Activated CD4-positive, alpha-beta T cell treated with anti-CD3 and anti-CD28 coated beads, Interleukin-2, amount 50 U/mL, for 16 hours (primary cell): ENCODE measurements at regions not wholly inside any gene's neighbourhood (a gene's known extent, or its start where the extent isn't known, plus 50 kb on each side); places are given as distances from the start of the nearest gene placed in this dataset.
"Not testable (repeated sequence)": the region's sequence is repeated elsewhere in the genome, so short reads cannot be mapped to it uniquely, and the experiment has no call there.

Source experiments
- DNase-seq: peaks from one replicate; pipeline ENCODE4 v3.0.0-alpha.2; 2020

GRCh38 chr12:73057428-73057827 lies 785.3 kb downstream of the TRHDE start:
- DNase-seq, result no peak

GRCh38 chr12:73065913-73066312 lies 793.7 kb downstream of the TRHDE start:
- DNase-seq, result no peak

- DNase-seq, result no peak
These were observed 795.4 kb downstream of the TRHDE start for GRCh38 chr12:73067616-73068015.

DNA sequence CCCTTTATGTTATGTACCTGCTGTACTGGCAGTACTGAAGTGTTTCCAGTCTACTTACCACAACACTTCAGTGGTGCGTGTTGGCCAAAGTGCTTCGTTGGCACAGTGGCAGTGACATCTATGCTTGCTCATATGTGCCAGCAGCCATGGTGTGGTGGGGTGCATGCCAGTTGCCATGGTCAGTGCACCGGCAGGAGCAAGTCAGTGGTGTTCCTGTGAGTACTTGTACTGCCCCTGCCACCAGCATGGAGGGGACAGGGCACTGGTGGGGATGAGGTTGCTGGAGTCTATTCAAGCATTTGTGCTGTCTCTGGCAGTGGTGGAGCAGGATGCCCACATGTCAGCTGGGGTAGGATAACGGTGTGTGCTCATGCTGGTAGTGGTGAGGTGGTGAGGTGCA lies 800.0 kb downstream of the TRHDE start:
- no peak for DNase-seq

- no peak for DNase-seq
These were observed 804.6 kb downstream of the TRHDE start for GRCh38 chr12:73076760-73077159.

DNA sequence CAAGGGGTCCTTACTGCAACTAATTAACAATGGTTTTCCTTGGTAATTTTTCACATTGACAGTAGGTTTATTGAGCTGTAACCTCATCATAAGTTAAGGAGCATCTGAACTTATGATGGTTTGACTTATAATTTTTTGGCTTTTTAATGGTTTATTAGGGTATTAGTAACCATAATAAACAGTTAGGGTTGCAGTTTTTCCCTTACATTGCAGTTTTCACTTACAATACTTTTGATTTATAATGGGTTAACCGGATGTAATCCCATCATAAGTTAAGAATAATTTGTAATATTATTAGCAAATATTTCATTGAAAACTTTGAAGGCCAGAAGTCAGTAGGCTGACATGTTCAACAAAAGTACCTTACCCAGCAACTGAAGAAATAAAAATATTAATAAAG lies 811.6 kb downstream of the TRHDE start:
- DNase-seq, result no peak

GRCh38 chr12:73106296-73106695 lies 834.1 kb downstream of the TRHDE start:
- no peak for DNase-seq

- no peak for DNase-seq
These were observed 834.7 kb downstream of the TRHDE start for GRCh38 chr12:73106896-73107295.

DNA sequence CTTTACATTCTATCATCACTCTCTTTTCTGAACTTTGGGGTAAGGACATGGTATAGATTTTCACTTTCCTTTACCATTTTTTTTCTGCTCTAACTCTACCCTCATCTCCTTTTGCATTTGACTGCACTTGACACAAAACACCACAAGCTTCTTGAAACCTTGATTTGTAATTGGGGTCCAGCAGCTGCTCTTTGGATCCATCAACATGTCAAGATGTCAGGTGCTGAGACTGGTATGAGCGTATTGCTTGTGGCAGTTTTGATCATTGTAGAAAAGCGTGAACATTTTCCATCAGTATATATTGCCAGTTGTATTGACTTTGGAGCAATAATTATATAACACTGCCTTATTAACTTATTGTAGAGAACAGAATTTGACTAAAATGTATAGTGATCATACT lies 838.6 kb downstream of the TRHDE start:
- no peak for DNase-seq

GRCh38 chr12:73112035-73112816 lies 840.1 kb downstream of the TRHDE start:
- no peak for DNase-seq

GRCh38 chr12:73124480-73124879 lies 852.3 kb downstream of the TRHDE start:
- DNase-seq, result no peak

DNA sequence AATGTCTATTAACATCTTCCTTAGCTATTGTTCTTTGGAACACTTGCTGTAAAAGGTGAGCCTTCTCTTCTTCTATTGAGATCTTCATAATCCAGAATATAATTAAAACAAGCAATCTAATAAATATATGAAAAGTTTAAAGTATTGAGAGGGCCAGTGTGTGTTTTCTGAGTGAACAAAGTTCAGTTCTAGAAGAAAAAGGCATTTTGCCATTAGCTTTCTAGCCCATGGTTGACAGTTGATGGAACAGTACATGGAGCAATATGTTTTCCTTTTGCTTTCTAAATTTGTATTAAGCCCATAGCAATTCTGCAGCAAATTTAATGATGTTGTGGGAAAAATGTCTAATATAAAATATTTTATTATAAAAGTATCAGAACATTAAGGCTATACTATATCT lies 853.0 kb downstream of the TRHDE start:
- no peak for DNase-seq

DNA sequence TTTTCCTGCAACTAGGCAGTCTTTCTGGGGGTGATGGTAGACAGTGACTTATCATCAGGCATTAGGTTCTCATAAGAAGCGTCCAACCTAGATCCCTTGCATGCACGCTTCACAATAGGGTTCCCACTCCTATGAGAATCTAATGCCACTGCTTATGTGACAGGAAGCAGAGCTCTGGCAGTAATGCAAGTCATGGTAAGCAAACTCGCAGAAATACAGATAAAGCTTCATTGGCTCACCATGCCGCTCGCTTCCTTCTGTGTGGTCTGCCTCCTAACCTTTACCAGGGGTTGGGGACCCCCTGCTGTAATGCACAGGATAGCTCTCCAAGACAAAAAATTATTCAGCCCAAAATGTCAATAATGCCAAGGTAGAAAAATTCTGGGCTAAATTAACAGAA lies 864.2 kb downstream of the TRHDE start:
- DNase-seq, result no peak

DNA sequence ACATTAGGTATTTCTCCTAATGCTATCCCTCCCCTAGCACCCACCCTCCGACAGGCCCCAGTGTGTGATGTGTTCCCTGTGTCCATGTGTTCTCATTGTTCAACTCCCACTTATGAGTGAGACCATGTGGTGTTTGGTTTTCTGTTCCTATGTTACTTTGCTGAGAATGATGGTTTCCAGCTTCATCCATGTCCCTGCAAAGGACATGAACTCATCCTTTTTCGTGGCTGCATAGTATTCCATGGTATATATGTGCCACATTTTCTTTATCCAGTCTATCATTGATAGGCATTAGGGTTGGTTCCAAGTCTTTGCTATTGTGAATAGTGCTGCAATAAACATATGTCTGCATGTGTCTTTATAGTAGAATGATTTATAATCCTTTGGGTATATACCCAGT lies 867.5 kb downstream of the TRHDE start:
- DNase-seq, result not testable (repeated sequence)

GRCh38 chr12:73158341-73158740 lies 886.2 kb downstream of the TRHDE start:
- DNase-seq, result no peak

DNA sequence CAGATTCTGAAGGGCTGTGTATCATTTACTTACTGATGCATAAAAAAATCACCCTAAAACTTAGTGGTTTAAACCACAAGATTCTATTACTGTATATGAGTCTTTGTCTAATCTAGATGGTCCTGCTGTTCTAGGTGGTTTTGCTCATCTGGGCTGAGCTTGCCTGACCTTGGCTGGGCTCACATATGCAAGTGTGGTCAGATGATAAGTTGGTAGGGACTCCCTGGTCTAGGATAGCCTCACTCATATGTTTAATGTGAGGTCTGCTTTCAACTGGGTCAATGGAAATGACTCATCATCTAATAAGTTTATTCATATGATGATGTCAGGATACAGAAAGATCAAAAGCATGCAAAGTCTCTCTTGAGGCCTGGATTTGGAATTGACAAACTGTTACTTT lies 887.8 kb downstream of the TRHDE start:
- no peak for DNase-seq

DNA sequence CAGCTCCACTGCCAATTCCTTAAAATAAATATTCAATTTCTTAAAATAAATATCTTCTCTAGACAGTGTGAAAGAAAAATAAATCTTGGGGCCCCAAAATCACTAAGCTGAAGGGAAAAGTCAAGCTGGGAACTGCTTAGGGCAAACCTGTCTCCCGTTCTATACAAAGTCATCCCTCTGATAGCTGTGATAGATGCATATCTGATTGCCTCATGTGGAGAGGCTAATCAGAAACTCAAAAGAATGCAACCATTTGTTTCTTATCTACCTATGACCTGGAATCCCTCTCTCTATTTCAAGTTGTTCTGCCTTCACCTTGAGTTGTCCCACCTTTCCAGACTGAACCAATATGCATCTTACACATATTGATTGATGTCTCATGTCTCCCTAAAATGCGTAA lies 889.8 kb downstream of the TRHDE start:
- no peak for DNase-seq

- no peak for DNase-seq
These were observed 908.6 kb downstream of the TRHDE start for GRCh38 chr12:73180734-73181133.

- DNase-seq, result no peak
These were observed 909.1 kb downstream of the TRHDE start for GRCh38 chr12:73181244-73181643.

DNA sequence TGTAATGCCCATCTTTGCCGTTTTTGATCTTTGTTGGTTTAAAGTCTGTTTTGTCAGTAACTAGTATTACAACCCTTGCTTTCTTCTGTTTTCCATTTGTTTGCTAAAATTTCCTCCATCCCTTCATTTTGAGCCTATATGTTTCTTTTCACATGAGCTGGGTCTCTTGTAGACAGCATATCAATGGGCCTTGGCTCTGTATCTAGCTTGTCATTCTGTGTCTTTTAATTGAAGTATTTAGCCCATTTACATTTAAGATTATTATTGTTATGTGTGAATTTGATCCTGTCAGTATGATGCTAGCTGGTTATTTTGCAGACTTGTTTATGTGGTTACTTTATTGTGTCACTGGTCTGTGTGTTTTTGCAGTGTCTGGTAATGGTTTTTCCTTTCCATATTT lies 913.2 kb downstream of the TRHDE start:
- no peak for DNase-seq

DNA sequence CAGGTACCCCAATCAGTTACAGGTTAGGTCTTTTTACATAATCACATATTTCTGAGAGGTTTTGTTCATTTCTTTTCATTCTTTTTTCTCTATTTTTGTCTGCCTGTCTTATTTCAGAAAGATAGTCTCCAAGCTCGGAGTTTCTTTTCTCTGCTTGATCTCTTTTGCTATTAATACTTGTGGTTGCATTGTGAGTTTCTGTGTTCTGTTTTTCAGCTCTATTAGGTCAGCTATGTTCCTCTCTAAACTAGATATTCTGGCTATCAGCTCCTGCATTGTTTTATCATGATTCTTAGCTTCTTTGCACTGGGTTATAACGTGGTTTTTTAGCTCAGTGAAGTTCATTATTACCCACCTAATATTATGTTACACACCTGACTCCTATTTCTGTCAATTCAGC lies 914.1 kb downstream of the TRHDE start:
- DNase-seq, result no peak

DNA sequence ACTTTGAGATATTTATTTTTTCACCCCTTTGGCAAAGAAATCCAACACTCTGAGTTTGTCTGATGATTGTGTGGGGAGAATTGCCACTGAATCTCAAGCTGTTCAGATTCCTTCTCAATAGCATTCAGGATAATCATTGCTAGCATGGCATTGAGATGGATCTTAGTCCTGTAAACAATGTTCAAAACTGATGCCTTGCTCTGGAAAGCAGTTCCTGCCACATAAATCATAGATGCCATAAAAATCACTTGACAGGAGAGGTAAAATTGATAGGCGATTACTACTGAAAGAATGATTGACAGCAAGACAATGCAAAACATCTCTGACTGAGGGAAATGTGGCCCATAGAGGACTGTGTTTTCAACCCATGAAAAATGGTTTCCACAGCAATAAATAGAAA lies 915.6 kb downstream of the TRHDE start:
- no peak for DNase-seq

DNA sequence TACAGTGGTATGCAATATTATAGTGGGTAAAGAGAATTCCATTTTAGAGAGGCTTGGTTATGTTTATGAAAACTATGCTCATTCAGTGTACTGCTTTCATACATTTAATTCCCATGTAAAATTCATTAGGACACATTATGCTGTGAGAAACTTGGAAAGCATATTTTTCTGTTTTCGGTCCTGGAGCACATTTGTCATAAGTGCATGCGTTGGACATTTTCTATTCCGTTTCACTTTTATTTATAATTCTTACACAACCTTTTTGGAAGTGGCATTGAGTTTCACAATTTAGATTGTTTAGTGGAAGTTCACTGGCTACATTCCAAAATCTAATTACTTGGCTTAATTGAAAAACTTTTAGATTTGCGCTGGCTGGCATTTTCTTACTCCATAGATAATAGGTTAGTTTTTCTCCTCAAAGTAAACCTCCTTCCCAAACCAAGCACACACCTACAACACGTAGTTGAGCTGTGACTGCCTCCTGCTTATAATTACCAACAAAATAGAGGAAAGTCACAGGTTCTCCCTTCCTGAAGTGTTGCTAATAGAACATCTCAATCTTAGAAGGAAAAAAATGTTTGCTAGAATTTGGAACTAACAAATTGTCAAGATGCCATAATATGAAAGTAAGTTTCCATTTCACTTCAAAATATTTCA lies 938.5 kb downstream of the TRHDE start:
- DNase-seq, result no peak

DNA sequence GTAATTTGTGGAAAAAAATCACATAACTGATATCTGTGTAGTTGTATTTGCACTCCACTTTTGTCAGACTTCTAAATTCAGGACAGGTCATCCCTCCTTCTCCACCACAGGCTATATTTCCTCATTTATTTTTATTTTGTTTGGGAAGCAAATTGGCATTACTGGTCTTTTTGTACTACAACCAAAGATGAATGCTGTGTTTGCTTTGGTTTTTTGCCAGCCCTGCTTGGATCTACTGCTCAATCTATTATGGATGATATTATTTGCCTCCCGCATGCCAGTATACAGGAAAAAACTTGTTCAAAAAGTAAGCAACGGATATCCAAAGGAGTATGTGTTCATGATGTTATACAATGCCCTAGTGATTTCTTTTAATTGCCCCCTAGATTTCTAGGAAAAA lies 948.8 kb downstream of the TRHDE start:
- no peak for DNase-seq

- no peak for DNase-seq
These were observed 949.2 kb downstream of the TRHDE start for GRCh38 chr12:73221398-73221797.
